ENCODE measurements at regions not wholly inside any gene's neighbourhood (a gene's known extent, or its start where the extent isn't known, plus 50 kb on each side); places are given as distances from the start of the nearest gene placed in this dataset.

DNA sequence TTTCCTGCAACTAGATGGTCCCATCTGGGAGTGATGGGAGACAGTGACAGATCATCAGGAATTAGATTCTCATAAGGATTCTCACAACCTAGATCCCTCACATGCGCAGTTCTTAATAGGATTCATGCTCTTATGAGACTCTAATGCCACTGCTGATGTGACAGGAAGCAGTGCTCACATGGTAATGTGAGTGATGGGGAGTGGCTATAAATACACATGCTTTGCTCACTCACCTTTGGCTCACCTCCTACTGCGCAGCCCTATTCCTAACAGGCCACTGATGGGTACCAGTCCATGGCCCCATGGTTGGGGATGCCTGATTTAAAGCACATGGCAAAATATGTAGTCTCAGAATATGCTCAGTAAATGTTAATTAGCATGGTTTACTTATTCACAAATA is 80.6 kb upstream of the MBOAT1 start:
- H3K9me3 Mint-ChIP-seq, result no peaks in the 10 kb centered on the region
- H3K4me3 Mint-ChIP-seq, result no peak overlapping the region
- H3K27ac Mint-ChIP-seq, result no peak overlapping the region
- DNase-seq, result no peak
- no peak for ATAC-seq (replicated peaks)
- peaks cover 0 to 7% of the 10 kb centered on the region in 2 donors for H3K27me3 Mint-ChIP-seq
- peaks cover 0 to 3% of the 10 kb centered on the region in 2 donors for H3K4me1 Mint-ChIP-seq
- H3K36me3 Mint-ChIP-seq, result no peaks in the 10 kb centered on the region

DNA sequence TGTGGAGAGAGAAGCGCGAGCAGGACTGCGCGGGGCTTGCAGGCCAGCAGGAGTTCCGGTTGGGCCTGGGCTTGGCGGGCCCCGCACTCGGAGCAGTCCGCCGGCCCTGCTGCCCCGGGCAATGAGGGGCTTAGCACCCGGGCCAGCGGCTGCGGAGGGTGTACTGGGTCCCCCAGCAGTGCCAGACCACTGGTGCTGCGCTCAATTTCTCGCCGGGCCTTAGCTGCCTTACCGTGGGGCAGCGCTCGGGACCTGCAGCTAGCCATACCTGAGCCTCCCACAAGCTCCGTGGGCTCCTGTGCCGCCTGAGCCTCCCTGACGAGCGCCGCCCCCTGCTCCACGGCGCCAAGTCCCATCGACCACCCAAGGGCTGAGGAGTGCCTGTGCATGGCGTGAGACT is 89.0 kb upstream of the MBOAT1 start:
- H3K9me3 Mint-ChIP-seq, result no peaks in the 10 kb centered on the region
- DNase-seq, result no peak
- no peak for ATAC-seq (replicated peaks)
- no peak overlapping the region for H3K4me3 Mint-ChIP-seq
- H3K27ac Mint-ChIP-seq, result no peak overlapping the region
- H3K36me3 Mint-ChIP-seq, result no peaks in the 10 kb centered on the region
- no peaks in the 10 kb centered on the region for H3K4me1 Mint-ChIP-seq
- H3K27me3 Mint-ChIP-seq, result peaks cover 15 to 17% of the 10 kb centered on the region in 2 donors

DNA sequence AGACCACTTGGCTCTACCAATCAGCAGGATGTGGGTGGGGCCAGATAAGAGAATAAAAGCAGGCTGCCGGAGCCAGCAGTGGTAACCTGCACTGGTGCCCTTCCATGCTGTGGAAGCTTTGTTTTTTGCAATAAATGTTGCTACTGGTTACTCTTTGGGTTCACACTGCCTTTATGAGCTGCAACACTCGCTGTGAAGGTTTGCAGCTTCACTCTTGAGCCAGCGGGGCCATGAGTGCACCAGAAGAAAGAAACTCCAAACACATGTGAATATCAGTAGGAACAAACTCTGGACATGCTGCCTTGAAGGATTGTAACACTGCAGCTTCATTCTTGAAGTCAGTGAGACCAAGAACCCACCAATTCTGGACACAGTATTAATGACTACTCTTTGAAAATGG is 89.9 kb upstream of the MBOAT1 start:
- Mint-ChIP-seq H3K27ac (no peak overlapping the region), H3K27me3 (peaks cover 15 to 18% of the 10 kb centered on the region in 2 donors), H3K36me3 (no peaks in the 10 kb centered on the region), H3K9me3 (no peaks in the 10 kb centered on the region), H3K4me1 (no peaks in the 10 kb centered on the region), H3K4me3 (no peak overlapping the region)
- ATAC-seq (replicated peaks) (no peak), DNase-seq (no peak)

DNA sequence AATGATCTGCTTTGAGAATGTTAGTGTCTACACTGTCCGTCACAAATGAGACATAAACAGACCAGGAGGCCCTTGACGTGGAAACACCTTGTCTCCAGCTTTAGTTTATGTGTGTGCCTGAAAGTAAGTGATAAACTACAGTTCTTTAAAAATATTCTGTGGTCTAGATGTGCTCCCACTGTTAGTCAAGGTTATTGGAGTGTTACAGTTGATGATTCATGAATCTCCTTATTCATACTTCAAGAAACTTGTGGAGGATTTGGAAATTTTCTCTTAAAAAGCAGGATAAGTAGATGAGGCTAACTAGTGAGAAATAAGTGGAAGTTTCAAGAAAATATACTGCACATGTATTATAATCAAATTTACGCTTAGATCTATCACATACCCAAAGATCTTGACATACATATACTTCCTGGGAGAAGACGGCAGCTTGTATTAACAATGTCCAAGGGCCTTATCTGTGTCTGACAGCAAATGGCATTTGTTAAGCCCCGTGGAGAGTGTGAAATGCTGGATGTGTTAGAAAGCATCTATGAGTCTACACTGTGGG is 90.5 kb upstream of the MBOAT1 start:
- H3K36me3 Mint-ChIP-seq, result no peaks in the 10 kb centered on the region
- no peak for ATAC-seq (replicated peaks)

DNA sequence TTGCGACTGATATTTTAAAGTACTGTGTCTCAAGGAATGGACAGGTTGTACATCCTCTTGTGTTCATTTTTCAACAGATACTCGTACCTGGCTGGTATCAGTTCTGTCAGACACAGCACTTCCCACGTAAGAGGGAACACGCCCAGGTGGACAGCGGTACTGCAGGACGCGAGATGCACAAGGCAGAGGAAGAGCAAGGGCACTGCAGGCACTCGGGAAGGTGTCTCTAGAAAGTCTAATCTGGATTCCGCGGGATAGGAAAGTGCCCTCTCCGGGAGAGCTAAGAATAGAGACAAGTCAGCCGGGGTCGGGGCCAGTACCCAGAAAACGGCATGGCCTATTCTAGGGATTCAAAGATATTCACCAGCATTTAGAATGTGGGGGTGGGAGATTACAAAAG is 94.2 kb upstream of the MBOAT1 start:
- DNase-seq (no peak), ATAC-seq (replicated peaks) (no peak)
- peaks cover 10 to 15% of the 10 kb centered on the region in 2 donors for H3K27me3 Mint-ChIP-seq
- H3K9me3 Mint-ChIP-seq, result peaks cover 0 to 2% of the 10 kb centered on the region in 2 donors
- H3K4me1 Mint-ChIP-seq, result no peaks in the 10 kb centered on the region
- no peaks in the 10 kb centered on the region for H3K36me3 Mint-ChIP-seq
- H3K27ac Mint-ChIP-seq, result no peak overlapping the region
- no peak overlapping the region for H3K4me3 Mint-ChIP-seq

More for the DNA sequence above, 90.5 kb upstream of the MBOAT1 start:
- Mint-ChIP-seq H3K27me3 (peaks cover 15 to 18% of the 10 kb centered on the region in 2 donors), H3K4me1 (no peaks in the 10 kb centered on the region), H3K9me3 (no peaks in the 10 kb centered on the region), H3K4me3 (no peak overlapping the region), H3K27ac (no peak overlapping the region)
- no peak for DNase-seq

DNA sequence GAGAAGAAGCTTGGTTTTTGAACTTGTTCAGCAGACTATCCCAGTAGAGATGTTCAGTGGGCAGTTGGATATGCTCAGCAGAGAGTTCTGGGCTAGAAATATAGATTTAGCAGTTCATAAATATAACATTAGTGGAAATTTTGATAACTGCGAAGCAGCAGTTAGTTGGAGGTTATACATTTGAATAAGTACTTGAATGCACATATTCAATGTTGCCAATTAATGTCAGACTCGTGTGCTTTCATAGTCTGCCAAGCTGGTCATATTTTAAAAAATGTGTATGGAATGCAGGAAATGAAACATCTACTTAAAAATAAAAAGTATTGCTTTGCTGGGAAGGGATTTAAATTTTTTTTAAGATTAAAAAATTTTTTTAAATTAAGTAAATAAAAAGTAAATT is 92.5 kb upstream of the E2F3 start:
- Mint-ChIP-seq H3K27ac (no peak overlapping the region), H3K4me1 (no peaks in the 10 kb centered on the region), H3K9me3 (peaks cover 0 to 2% of the 10 kb centered on the region in 2 donors), H3K36me3 (no peaks in the 10 kb centered on the region), H3K4me3 (no peak overlapping the region), H3K27me3 (peaks cover 14 to 15% of the 10 kb centered on the region in 2 donors)
- DNase-seq (no peak), ATAC-seq (replicated peaks) (no peak)

DNA sequence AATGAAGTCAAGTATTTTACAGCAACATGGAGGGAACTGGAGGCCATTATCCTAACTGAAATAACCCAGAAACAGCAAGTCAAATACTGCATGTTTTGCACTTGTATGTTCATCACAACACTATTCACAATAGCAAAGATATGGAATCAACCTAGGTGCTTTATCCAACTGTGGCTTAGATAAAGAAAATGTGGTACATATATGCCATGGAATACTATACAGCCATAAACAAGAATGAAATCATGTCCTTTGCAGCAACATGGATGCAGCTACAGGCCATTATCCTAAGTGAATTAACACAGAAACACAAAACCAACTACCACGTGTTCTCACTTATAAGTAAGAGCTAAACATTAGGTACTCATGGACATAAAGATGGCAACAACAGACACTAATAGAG is 91.5 kb upstream of the E2F3 start:
- H3K27me3 Mint-ChIP-seq, result peaks cover 17 to 20% of the 10 kb centered on the region in 2 donors
- H3K27ac Mint-ChIP-seq, result no peak overlapping the region
- no peak for DNase-seq
- no peak overlapping the region for H3K4me3 Mint-ChIP-seq
- no peaks in the 10 kb centered on the region for H3K36me3 Mint-ChIP-seq
- ATAC-seq (replicated peaks), result no peak
- H3K4me1 Mint-ChIP-seq, result no peaks in the 10 kb centered on the region
- H3K9me3 Mint-ChIP-seq, result peaks cover 0 to 2% of the 10 kb centered on the region in 2 donors

DNA sequence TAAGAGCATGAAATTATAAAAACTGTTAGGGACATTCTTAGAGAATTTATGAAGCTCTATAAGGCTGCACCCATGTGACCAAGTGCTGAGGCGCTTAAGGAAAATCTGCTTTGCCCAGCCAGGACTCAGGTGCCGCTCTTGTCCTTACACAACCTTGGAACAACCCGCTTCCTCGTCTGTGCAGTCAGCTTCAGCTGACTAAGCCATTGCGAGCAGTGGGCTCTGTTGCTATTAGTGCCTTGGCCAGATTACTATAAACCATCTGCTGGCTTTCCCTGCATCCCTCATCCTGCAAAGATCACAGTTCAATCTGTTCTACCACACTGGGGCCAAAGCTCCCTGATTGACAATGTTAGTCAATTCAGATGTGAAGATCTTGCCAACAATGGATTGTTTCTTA is 89.1 kb upstream of the E2F3 start:
- Mint-ChIP-seq H3K4me1 (no peaks in the 10 kb centered on the region), H3K9me3 (peaks cover 0 to 2% of the 10 kb centered on the region in 2 donors), H3K4me3 (no peak overlapping the region), H3K27ac (no peak overlapping the region), H3K27me3 (peaks cover 17 to 18% of the 10 kb centered on the region in 2 donors), H3K36me3 (no peaks in the 10 kb centered on the region)
- DNase-seq (no peak), ATAC-seq (replicated peaks) (no peak)

DNA sequence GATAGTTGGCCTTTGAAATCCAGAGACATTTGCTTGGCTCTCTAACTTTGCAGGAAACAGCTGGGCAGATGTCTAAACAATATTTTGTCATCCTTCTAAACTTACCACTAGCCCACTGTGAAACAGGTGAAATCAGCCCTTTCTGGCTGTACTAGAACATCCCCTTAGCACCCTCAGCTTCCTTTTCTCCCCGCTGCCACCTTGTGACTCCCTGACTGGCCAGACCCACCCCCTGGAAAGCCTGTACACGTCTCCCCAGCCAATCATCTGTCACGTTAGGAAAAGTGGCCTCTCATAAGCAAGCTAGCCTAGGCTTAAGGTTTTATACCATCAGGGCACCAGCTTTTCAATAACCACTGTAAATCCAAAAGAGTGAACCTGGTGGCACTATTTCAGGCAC is 88.6 kb upstream of the E2F3 start:
- no peak overlapping the region for H3K4me3 Mint-ChIP-seq
- H3K27me3 Mint-ChIP-seq, result peaks cover 17 to 18% of the 10 kb centered on the region in 2 donors
- no peak for ATAC-seq (replicated peaks)

DNA sequence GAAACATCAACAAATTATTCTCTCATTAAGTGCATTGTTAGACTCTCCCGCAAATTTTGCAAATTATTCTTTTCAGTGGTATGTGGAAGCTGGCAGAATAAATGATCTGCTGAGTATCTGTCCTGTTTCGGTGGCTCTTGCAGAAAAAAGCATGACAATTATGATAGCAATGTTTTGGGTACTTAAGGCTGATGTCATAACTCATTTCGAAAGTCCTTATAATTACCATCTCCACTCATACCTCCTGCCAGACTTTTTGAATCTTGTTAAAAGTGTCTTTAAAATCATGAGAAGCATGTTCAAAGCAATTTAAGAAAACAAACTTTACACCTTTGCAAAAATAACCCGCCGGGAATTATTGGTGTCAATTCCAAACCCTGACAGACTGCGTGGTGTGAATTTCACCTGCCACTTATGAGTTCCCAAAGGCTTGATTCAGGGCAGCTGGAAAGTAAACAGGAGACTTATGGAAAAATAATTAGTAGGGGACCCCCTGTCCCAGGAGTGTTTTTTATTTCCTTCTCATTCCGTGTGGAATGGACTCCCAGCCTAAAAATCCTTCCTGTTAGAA is 87.6 kb upstream of the E2F3 start:
- H3K27ac Mint-ChIP-seq, result no peak overlapping the region
- ATAC-seq (replicated peaks), result no peak
- H3K4me3 Mint-ChIP-seq, result no peak overlapping the region
- no peak for DNase-seq
- peaks cover 12 to 18% of the 10 kb centered on the region in 2 donors for H3K27me3 Mint-ChIP-seq
- peaks cover 0 to 3% of the 10 kb centered on the region in 2 donors for H3K36me3 Mint-ChIP-seq
- peaks cover 3 to 4% of the 10 kb centered on the region in 2 donors for H3K9me3 Mint-ChIP-seq
- peaks cover 0 to 3% of the 10 kb centered on the region in 2 donors for H3K4me1 Mint-ChIP-seq

More for the DNA sequence above, 88.6 kb upstream of the E2F3 start:
- H3K9me3 Mint-ChIP-seq, result peaks cover 0 to 2% of the 10 kb centered on the region in 2 donors
- no peak overlapping the region for H3K27ac Mint-ChIP-seq
- H3K4me1 Mint-ChIP-seq, result no peaks in the 10 kb centered on the region
- DNase-seq, result no peak
- no peaks in the 10 kb centered on the region for H3K36me3 Mint-ChIP-seq

DNA sequence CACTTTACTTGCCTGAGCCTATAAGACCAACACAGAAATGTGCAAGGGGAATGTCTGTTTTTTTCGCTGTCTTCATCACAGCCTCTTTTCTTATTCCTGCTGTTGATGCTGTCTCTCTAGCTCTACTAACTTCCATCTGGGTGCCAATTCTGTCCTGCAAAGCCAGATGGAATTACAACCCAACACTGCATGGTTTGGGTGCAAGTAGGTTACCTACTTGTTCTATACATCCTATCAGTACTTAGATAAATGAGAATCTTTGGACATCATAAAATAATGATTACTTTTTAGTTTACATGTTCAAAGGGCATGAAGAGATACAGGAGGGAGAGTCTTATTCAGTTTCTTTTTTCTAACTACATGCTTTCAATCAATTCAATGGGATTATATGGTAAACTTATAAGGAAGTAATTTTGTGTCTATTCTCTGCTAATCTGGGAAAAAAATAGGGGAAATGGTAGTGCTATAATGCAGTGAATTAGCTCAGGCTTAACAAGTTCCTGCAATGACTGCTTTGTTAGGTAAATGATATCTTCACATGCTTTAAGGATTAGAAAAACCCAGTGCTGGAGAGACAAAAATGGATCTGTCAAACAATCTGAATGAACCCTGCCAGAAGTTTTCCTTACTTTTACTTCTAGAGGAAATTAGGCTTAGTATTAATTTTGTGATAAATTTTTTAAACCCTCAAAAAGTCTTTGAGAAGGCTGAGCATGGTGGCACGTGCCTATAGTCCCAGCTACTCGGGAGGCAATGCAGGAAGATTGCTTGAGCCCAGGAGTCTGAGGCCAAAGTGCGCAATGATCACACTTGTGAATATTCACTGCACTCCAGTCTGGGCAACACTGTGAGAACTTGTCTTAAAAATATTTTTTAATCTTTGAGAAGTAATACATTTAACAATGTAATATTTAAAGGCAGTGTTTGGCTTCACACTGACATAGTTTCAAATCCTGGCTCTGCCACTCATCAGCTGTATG is 86.5 kb upstream of the E2F3 start:
- H3K27ac Mint-ChIP-seq, result no peak overlapping the region
- H3K27me3 Mint-ChIP-seq, result peaks cover 12 to 18% of the 10 kb centered on the region in 2 donors
- H3K36me3 Mint-ChIP-seq, result peaks cover 3% of the 10 kb centered on the region in 2 donors

DNA sequence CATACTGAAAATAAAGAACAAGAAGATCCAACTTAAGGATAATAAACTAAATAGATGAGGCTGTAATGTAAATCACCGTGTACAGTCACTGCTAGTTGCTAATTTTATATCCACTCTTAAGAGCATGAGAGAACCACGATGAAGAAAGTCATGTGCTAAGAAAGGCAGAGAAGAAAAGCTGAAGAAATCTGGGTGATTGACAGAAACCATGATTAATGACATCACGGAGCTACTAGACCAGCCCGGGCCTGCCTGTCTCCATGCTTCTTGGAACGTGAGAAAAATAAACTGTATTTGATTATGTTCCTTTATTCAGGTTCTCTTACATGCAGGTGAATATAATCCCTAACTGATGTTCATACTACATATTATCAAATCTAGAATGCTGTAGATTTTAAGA is 84.2 kb upstream of the E2F3 start:
- no peak for ATAC-seq (replicated peaks)
- no peak overlapping the region for H3K27ac Mint-ChIP-seq
- H3K4me1 Mint-ChIP-seq, result peaks cover 6 to 16% of the 10 kb centered on the region in 2 donors
- DNase-seq, result no peak
- H3K9me3 Mint-ChIP-seq, result peaks cover 3 to 9% of the 10 kb centered on the region in 2 donors
- peaks cover 12 to 18% of the 10 kb centered on the region in 2 donors for H3K27me3 Mint-ChIP-seq
- peaks cover 3% of the 10 kb centered on the region in 2 donors for H3K36me3 Mint-ChIP-seq
- no peak overlapping the region for H3K4me3 Mint-ChIP-seq

More for the DNA sequence above, 86.5 kb upstream of the E2F3 start:
- peaks cover 3 to 8% of the 10 kb centered on the region in 2 donors for H3K9me3 Mint-ChIP-seq
- DNase-seq (no peak), ATAC-seq (replicated peaks) (no peak)
- no peak overlapping the region for H3K4me3 Mint-ChIP-seq
- peaks cover 3 to 13% of the 10 kb centered on the region in 2 donors for H3K4me1 Mint-ChIP-seq

DNA sequence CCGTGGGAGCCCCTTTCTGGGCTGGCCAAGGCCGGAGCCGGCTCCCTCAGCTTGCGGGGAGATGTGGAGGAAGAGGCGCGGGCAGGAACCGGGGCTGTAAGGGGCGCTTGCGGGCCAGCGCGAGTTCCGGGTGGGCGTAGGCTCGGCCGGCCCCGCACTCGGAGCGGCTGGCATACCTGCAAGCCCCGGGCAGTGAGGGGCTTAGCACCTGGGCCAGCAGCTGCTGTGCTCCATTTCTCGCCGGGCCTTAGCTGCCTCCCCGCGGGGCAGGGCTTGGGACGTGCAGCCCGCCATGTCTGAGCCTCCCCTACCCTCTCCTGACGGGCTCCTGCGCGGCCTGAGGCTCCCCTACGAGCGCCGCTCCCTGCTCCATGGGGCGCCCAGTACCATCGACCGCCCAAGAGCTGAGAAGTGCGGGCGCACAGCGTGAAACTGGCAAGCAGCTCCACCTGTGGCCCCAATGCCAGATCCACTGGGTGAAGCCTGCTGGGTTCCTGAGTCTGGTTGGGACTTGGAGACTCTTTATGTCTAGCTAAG is 82.8 kb upstream of the E2F3 start:
- no peak overlapping the region for H3K4me3 Mint-ChIP-seq
- H3K27me3 Mint-ChIP-seq, result peaks cover 9 to 10% of the 10 kb centered on the region in 2 donors
- ATAC-seq (replicated peaks), result no peak
- H3K4me1 Mint-ChIP-seq, result peaks cover 6 to 16% of the 10 kb centered on the region in 2 donors
- peaks cover 3% of the 10 kb centered on the region in 2 donors for H3K36me3 Mint-ChIP-seq
- H3K9me3 Mint-ChIP-seq, result peaks cover 3 to 9% of the 10 kb centered on the region in 2 donors
- no peak for DNase-seq
- H3K27ac Mint-ChIP-seq, result peak overlapping the region; percentile 93

All from stimulated activated naive B cell treated with anti-CD40 and anti-IgM and Interleukin-4, amounts not matched to agents 10 μg/mL and 1 μg/mL and 100 μg/mL, for 72 hours (primary cell).